ENCODE measurements at regions not wholly inside any gene's neighbourhood (a gene's known extent, or its start where the extent isn't known, plus 50 kb on each side); places are given as distances from the start of the nearest gene placed in this dataset.
A peak's percentile ranks its signal among the peaks of the same experiment; 100 is the strongest.
"Not testable (repeated sequence)": the region's sequence is repeated elsewhere in the genome, so short reads cannot be mapped to it uniquely, and the experiment has no call there.

- DNase-seq (no peak), ATAC-seq (peak in 2 of 4 donors; percentile 69 to 73)
- Histone ChIP-seq H3K27ac (no peak overlapping the region), H3K27me3 (no peaks in the 10 kb centered on the region), H3K4me3 (no peak overlapping the region), H3K36me3 (no peaks in the 10 kb centered on the region), H3K9me3 (no peaks in the 10 kb centered on the region), H3K4me1 (peaks cover 0 to 28% (median 3%) of the 10 kb centered on the region in 4 donors)
- intact Hi-C loops (cut with DNase I): no loop called here
- TF ChIP-seq CTCF (IDR thresholded peaks at IDR 0.05): no peak
- no peak for TF ChIP-seq POLR2A (IDR thresholded peaks at IDR 0.05)
- 21% methylated on average over 3 of the region's 3 CpGs for WGBS (ENCODE audit: insufficient coverage, low coverage, low lambda C conversion rate, missing lambda C conversion rate)
These were observed 58.9 kb downstream of the ZC3H11B start for GRCh38 chr1:219553934-219554502.

- Histone ChIP-seq H3K4me3 (no peak overlapping the region), H3K36me3 (no peaks in the 10 kb centered on the region), H3K27ac (no peak overlapping the region), H3K4me1 (peaks cover 0 to 16% (median 3%) of the 10 kb centered on the region in 4 donors), H3K27me3 (no peaks in the 10 kb centered on the region), H3K9me3 (no peaks in the 10 kb centered on the region)
- WGBS (ENCODE audit: insufficient coverage, low coverage, low lambda C conversion rate, missing lambda C conversion rate): 67% methylated on average over 2 of the region's 2 CpGs
- intact Hi-C loops (cut with DNase I): no loop called here
- DNase-seq (no peak), ATAC-seq (no peak)
- no peak for TF ChIP-seq CTCF (IDR thresholded peaks at IDR 0.05)
- no peak for TF ChIP-seq POLR2A (IDR thresholded peaks at IDR 0.05)
These were observed 62.7 kb downstream of the ZC3H11B start for GRCh38 chr1:219550201-219550600.

- no peaks in the 10 kb centered on the region for H3K36me3 ChIP-seq
- H3K4me1 ChIP-seq: peaks cover 0 to 6% (median 3%) of the 10 kb centered on the region in 4 donors
- no peak for DNase-seq
- no peak for TF ChIP-seq CTCF (IDR thresholded peaks at IDR 0.05)
- no peaks in the 10 kb centered on the region for H3K27me3 ChIP-seq
- H3K27ac ChIP-seq: no peak overlapping the region
- H3K9me3 ChIP-seq: no peaks in the 10 kb centered on the region
- no peak for ATAC-seq
- no peak overlapping the region for H3K4me3 ChIP-seq
- intact Hi-C loops (cut with DNase I): no loop called here
These were observed 63.7 kb downstream of the ZC3H11B start for GRCh38 chr1:219549215-219549614.

GRCh38 chr1:219548386-219548785 is 64.5 kb downstream of the ZC3H11B start:
- H3K27me3 ChIP-seq: no peaks in the 10 kb centered on the region
- no peak overlapping the region for H3K27ac ChIP-seq
- no peak overlapping the region for H3K4me3 ChIP-seq
- WGBS (ENCODE audit: insufficient coverage, low coverage, low lambda C conversion rate, missing lambda C conversion rate): 86% methylated on average over 1 of the region's 1 CpG
- H3K4me1 ChIP-seq: no peaks in the 10 kb centered on the region
- intact Hi-C loops (cut with DNase I): no loop called here
- TF ChIP-seq CTCF (IDR thresholded peaks at IDR 0.05): no peak
- TF ChIP-seq POLR2A (IDR thresholded peaks at IDR 0.05): no peak
- no peaks in the 10 kb centered on the region for H3K9me3 ChIP-seq
- DNase-seq (no peak), ATAC-seq (no peak)
- H3K36me3 ChIP-seq: no peaks in the 10 kb centered on the region

GRCh38 chr1:219545756-219546155 is 67.1 kb downstream of the ZC3H11B start:
- no CpG with 5 or more reads among the region's 31 CpGs for WGBS (ENCODE audit: insufficient coverage, low coverage, low lambda C conversion rate, missing lambda C conversion rate)

More at GRCh38 chr1:219545756-219546155, 67.1 kb downstream of the ZC3H11B start:
- H3K27ac ChIP-seq; H3K4me1 ChIP-seq; H3K4me3 ChIP-seq; ATAC-seq; H3K27me3 ChIP-seq; intact Hi-C loops (cut with DNase I); DNase-seq; H3K9me3 ChIP-seq; H3K36me3 ChIP-seq: not testable (repeated sequence)
